ENCODE measurements at regions not wholly inside any gene's neighbourhood (a gene's known extent, or its start where the extent isn't known, plus 50 kb on each side); places are given as distances from the start of the nearest gene placed in this dataset.

GRCh38 chr4:11342401-11342800 is 86.3 kb downstream of the HS3ST1 start:
- POLR2A ChIA-PET: no interaction called here
- Mint-ChIP-seq H3K4me3 (no peak overlapping the region), H3K27ac (no peak overlapping the region), H3K4me1 (no peaks in the 10 kb centered on the region), H3K36me3 (ENCODE audit: low read depth) (no peaks in the 10 kb centered on the region), H3K27me3 (no peaks in the 10 kb centered on the region), H3K9me3 (no peaks in the 10 kb centered on the region)
- no peak for DNase-seq
- CTCF ChIA-PET: no interaction called here

DNA sequence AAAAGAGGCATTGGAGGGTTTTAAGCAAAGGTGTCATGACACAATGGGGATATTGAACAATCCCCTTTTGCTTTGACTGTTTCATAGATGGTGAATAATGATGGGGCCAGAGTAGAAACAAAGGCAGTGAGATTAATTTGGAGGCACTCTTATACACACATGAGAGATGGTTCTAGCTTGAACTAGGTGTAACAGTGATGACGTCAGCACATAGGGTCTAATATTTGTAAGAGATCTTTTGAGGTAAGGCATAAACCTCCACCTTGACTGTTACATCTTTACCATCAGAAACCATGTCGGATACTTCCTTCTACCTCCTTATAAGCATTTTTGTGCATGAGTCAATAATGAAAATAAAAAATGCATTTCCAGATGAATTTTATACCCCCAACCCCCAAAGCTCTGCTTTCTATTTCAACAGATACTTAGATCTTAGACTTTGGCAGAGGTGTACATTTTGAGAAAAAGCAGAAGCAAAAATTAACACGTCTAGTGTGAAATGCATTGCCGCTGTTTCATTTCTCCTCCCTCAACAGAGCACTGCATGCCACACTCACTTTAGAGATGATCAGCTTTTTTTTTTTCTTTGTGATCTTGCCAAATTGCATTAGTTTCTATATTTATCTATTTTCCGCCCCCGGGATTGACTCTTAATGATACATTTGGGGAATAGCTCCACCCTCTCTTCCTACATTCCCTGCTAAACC is 87.2 kb downstream of the HS3ST1 start:
- Mint-ChIP-seq H3K27me3 (no peaks in the 10 kb centered on the region), H3K36me3 (ENCODE audit: low read depth) (no peaks in the 10 kb centered on the region), H3K27ac (no peak overlapping the region), H3K4me1 (no peaks in the 10 kb centered on the region), H3K4me3 (no peak overlapping the region), H3K9me3 (no peaks in the 10 kb centered on the region)
- POLR2A ChIA-PET: no interaction called here
- DNase-seq: no peak
- CTCF ChIA-PET: no interaction called here

GRCh38 chr4:11338956-11339782 is 89.5 kb downstream of the HS3ST1 start:
- Mint-ChIP-seq H3K36me3 (ENCODE audit: low read depth) (no peaks in the 10 kb centered on the region), H3K27me3 (no peaks in the 10 kb centered on the region), H3K4me1 (no peaks in the 10 kb centered on the region), H3K9me3 (no peaks in the 10 kb centered on the region), H3K4me3 (no peak overlapping the region), H3K27ac (no peak overlapping the region)
- ChIA-PET CTCF (no interaction called here), POLR2A (no interaction called here)
- DNase-seq: no peak

GRCh38 chr4:11337287-11337686 is 91.4 kb downstream of the HS3ST1 start:
- ChIA-PET CTCF (no interaction called here), POLR2A (no interaction called here)
- H3K27me3 Mint-ChIP-seq: no peaks in the 10 kb centered on the region
- H3K36me3 Mint-ChIP-seq (ENCODE audit: low read depth): no peaks in the 10 kb centered on the region
- H3K4me1 Mint-ChIP-seq: no peaks in the 10 kb centered on the region
- H3K9me3 Mint-ChIP-seq: no peaks in the 10 kb centered on the region
- DNase-seq: no peak
- no peak overlapping the region for H3K27ac Mint-ChIP-seq
- H3K4me3 Mint-ChIP-seq: no peak overlapping the region

GRCh38 chr4:11336435-11336834 is 92.3 kb downstream of the HS3ST1 start:
- H3K4me1 Mint-ChIP-seq: no peaks in the 10 kb centered on the region
- ChIA-PET POLR2A (no interaction called here), CTCF (no interaction called here)
- DNase-seq: no peak
- H3K27ac Mint-ChIP-seq: no peak overlapping the region
- H3K4me3 Mint-ChIP-seq: no peak overlapping the region
- no peaks in the 10 kb centered on the region for H3K9me3 Mint-ChIP-seq
- no peaks in the 10 kb centered on the region for H3K27me3 Mint-ChIP-seq
- no peaks in the 10 kb centered on the region for H3K36me3 Mint-ChIP-seq (ENCODE audit: low read depth)

GRCh38 chr4:11334887-11335286 is 93.8 kb downstream of the HS3ST1 start:
- no peak for DNase-seq
- no peak overlapping the region for H3K27ac Mint-ChIP-seq
- POLR2A ChIA-PET: no interaction called here

GRCh38 chr4:11328401-11328800 is 100.3 kb downstream of the HS3ST1 start:
- POLR2A ChIA-PET: no interaction called here
- Mint-ChIP-seq H3K4me3 (no peak overlapping the region), H3K27me3 (no peaks in the 10 kb centered on the region), H3K9me3 (peaks cover 4% of the 10 kb centered on the region), H3K27ac (no peak overlapping the region), H3K36me3 (ENCODE audit: low read depth) (no peaks in the 10 kb centered on the region), H3K4me1 (no peaks in the 10 kb centered on the region)
- CTCF ChIA-PET: no interaction called here
- no peak for DNase-seq

More at GRCh38 chr4:11334887-11335286, 93.8 kb downstream of the HS3ST1 start:
- H3K4me1 Mint-ChIP-seq: no peaks in the 10 kb centered on the region
- CTCF ChIA-PET: no interaction called here
- no peaks in the 10 kb centered on the region for H3K36me3 Mint-ChIP-seq (ENCODE audit: low read depth)
- no peaks in the 10 kb centered on the region for H3K9me3 Mint-ChIP-seq
- H3K27me3 Mint-ChIP-seq: no peaks in the 10 kb centered on the region
- no peak overlapping the region for H3K4me3 Mint-ChIP-seq

- Mint-ChIP-seq H3K4me3 (no peak overlapping the region), H3K9me3 (peaks cover 9% of the 10 kb centered on the region), H3K27ac (no peak overlapping the region), H3K36me3 (ENCODE audit: low read depth) (no peaks in the 10 kb centered on the region), H3K4me1 (no peaks in the 10 kb centered on the region), H3K27me3 (no peaks in the 10 kb centered on the region)
- POLR2A ChIA-PET: no interaction called here
- no peak for DNase-seq
- CTCF ChIA-PET: interaction anchor here (0.6 kb wide), 1 partner anchor 466 kb away, joined by 4 read pairs; no protein-coding TSS in a partner anchor
Measured at GRCh38 chr4:11326021-11326420, 102.7 kb downstream of the HS3ST1 start.

GRCh38 chr4:11323771-11324170 is 104.9 kb downstream of the HS3ST1 start:
- DNase-seq: no peak
- Mint-ChIP-seq H3K4me3 (no peak overlapping the region), H3K27me3 (no peaks in the 10 kb centered on the region), H3K36me3 (ENCODE audit: low read depth) (no peaks in the 10 kb centered on the region), H3K4me1 (no peaks in the 10 kb centered on the region), H3K27ac (no peak overlapping the region), H3K9me3 (peaks cover 9% of the 10 kb centered on the region)
- ChIA-PET POLR2A (no interaction called here), CTCF (no interaction called here)

- Mint-ChIP-seq H3K36me3 (ENCODE audit: low read depth) (no peaks in the 10 kb centered on the region), H3K27me3 (no peaks in the 10 kb centered on the region), H3K27ac (no peak overlapping the region), H3K4me3 (no peak overlapping the region), H3K9me3 (no peaks in the 10 kb centered on the region), H3K4me1 (no peaks in the 10 kb centered on the region)
- ChIA-PET POLR2A (no interaction called here), CTCF (no interaction called here)
- DNase-seq: no peak
Measured at GRCh38 chr4:11313157-11313943, 115.3 kb downstream of the HS3ST1 start.

- ChIA-PET POLR2A (no interaction called here), CTCF (no interaction called here)
- DNase-seq: no peak
- H3K4me3 Mint-ChIP-seq: no peak overlapping the region
- H3K27me3 Mint-ChIP-seq: no peaks in the 10 kb centered on the region
- no peaks in the 10 kb centered on the region for H3K4me1 Mint-ChIP-seq
- H3K9me3 Mint-ChIP-seq: peaks cover 4% of the 10 kb centered on the region
- no peaks in the 10 kb centered on the region for H3K36me3 Mint-ChIP-seq (ENCODE audit: low read depth)
- H3K27ac Mint-ChIP-seq: no peak overlapping the region
Measured at GRCh38 chr4:11312389-11312788, 116.3 kb downstream of the HS3ST1 start.

- Mint-ChIP-seq H3K27me3 (no peaks in the 10 kb centered on the region), H3K27ac (no peak overlapping the region), H3K9me3 (no peaks in the 10 kb centered on the region), H3K4me3 (no peak overlapping the region), H3K36me3 (ENCODE audit: low read depth) (no peaks in the 10 kb centered on the region), H3K4me1 (no peaks in the 10 kb centered on the region)
- no peak for DNase-seq
- CTCF ChIA-PET: no interaction called here
- POLR2A ChIA-PET: no interaction called here
Measured at GRCh38 chr4:11301075-11301660, 127.5 kb downstream of the HS3ST1 start.

GRCh38 chr4:11299836-11300235 is 128.9 kb downstream of the HS3ST1 start:
- POLR2A ChIA-PET: no interaction called here
- no peaks in the 10 kb centered on the region for H3K4me1 Mint-ChIP-seq
- CTCF ChIA-PET: no interaction called here
- H3K4me3 Mint-ChIP-seq: no peak overlapping the region
- DNase-seq: no peak
- H3K27me3 Mint-ChIP-seq: no peaks in the 10 kb centered on the region
- no peaks in the 10 kb centered on the region for H3K36me3 Mint-ChIP-seq (ENCODE audit: low read depth)
- H3K9me3 Mint-ChIP-seq: no peaks in the 10 kb centered on the region
- H3K27ac Mint-ChIP-seq: no peak overlapping the region

Data from activated CD4-positive, alpha-beta memory T cell treated with anti-CD3 and anti-CD28 coated beads, Interleukin-2, amount 10 ng/mL, durations not matched to agents 7 days and 5 days (primary cell).